ENCODE measurements at regions not wholly inside any gene's neighbourhood (a gene's known extent, or its start where the extent isn't known, plus 50 kb on each side); places are given as distances from the start of the nearest gene placed in this dataset.

GRCh38 chr5:158286827-158287226 is 427.9 kb upstream of the CLINT1 start:
- DNase-seq = no peak

- DNase-seq = no peak
These were observed 426.8 kb upstream of the CLINT1 start for GRCh38 chr5:158285698-158286097.

- DNase-seq = no peak
These were observed 425.3 kb upstream of the CLINT1 start for GRCh38 chr5:158284242-158284641.

- DNase-seq = peak; percentile 20
These were observed 424.5 kb upstream of the CLINT1 start for GRCh38 chr5:158283397-158283796.

GRCh38 chr5:158278216-158278925 is 419.4 kb upstream of the CLINT1 start:
- no peak for DNase-seq

- no peak for DNase-seq
These were observed 418.3 kb upstream of the CLINT1 start for GRCh38 chr5:158277276-158277675.

GRCh38 chr5:158276692-158277091 is 417.7 kb upstream of the CLINT1 start:
- DNase-seq = no peak

GRCh38 chr5:158275511-158275910 is 416.6 kb upstream of the CLINT1 start:
- no peak for DNase-seq

GRCh38 chr5:158273035-158273434 is 414.1 kb upstream of the CLINT1 start:
- no peak for DNase-seq

GRCh38 chr5:158272409-158272808 is 413.5 kb upstream of the CLINT1 start:
- no peak for DNase-seq

- DNase-seq = peak; percentile 56
These were observed 412.1 kb upstream of the CLINT1 start for GRCh38 chr5:158270996-158271554.

- DNase-seq = no peak
These were observed 409.3 kb upstream of the CLINT1 start for GRCh38 chr5:158268286-158268685.

GRCh38 chr5:158267228-158267627 is 408.3 kb upstream of the CLINT1 start:
- DNase-seq = no peak

- DNase-seq = no peak
These were observed 407.2 kb upstream of the CLINT1 start for GRCh38 chr5:158265931-158266700.

GRCh38 chr5:158265346-158265745 is 406.4 kb upstream of the CLINT1 start:
- DNase-seq = no peak

- DNase-seq = no peak
These were observed 405.3 kb upstream of the CLINT1 start for GRCh38 chr5:158264264-158264663.

- DNase-seq = no peak
These were observed 402.9 kb upstream of the CLINT1 start for GRCh38 chr5:158261674-158262367.

- DNase-seq = no peak
These were observed 397.2 kb upstream of the CLINT1 start for GRCh38 chr5:158256096-158256495.

GRCh38 chr5:158255609-158256008 is 396.7 kb upstream of the CLINT1 start:
- no peak for DNase-seq

GRCh38 chr5:158246661-158247060 is 387.7 kb upstream of the CLINT1 start:
- DNase-seq = no peak

GRCh38 chr5:158245513-158245912 is 386.6 kb upstream of the CLINT1 start:
- DNase-seq = no peak

- DNase-seq = no peak
These were observed 385.9 kb upstream of the CLINT1 start for GRCh38 chr5:158244882-158245281.

GRCh38 chr5:158236511-158237335 is 377.8 kb upstream of the CLINT1 start:
- DNase-seq = peak; percentile 19
